ENCODE measurements at regions not wholly inside any gene's neighbourhood (a gene's known extent, or its start where the extent isn't known, plus 50 kb on each side); places are given as distances from the start of the nearest gene placed in this dataset.

DNA sequence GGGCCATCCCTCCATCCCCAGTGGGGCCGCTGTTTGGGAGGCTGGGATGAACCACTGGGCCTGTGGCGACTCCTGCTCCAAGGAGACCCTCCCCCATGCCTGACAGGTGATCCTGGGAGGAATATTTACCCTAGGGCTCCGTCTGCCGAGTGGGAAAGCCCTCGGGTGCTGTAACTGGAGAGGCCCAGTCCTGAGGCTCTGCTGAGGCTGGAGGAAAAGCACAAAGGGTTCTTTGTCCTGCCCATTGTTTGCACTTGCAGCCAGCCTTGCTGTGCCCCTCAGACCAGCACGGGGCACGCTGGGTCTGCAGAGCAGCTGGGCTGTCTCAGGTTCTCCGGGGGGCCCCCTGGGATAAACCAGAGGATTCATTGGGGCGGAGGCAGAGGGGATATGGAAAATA is 321.1 kb downstream of the MN1 start:
- Histone ChIP-seq H3K27ac (ENCODE audit: low read depth, low read length) (no peak overlapping the region), H3K56ac (replicated peaks; ENCODE audit: insufficient read length, low read depth, low read length) (no peak overlapping the region), H3K23me2 (ENCODE audit: low read depth, low read length) (no peaks in the 10 kb centered on the region), H3K9ac (replicated peaks in 1 of 4; ENCODE audit: extremely low read depth in 1 of 4, low read depth in 3 of 4, low read length in 3 of 4) (no peak overlapping the region), H2BK20ac (ENCODE audit: low read length) (no peak overlapping the region; the same call in 1 of the 2 replicates), H4K5ac (ENCODE audit: insufficient read length, low read depth, low read length) (peak overlapping the region; percentile 23), H3K9me3 (ENCODE audit: insufficient read depth in 2 of 2, low read depth in 1 of 2, low read length in 1 of 2) (no peaks in the 10 kb centered on the region), H3K18ac (ENCODE audit: extremely low read depth, low read length) (peak overlapping the region; percentile 26; the same call in 1 of the 2 replicates), H3K79me2 (ENCODE audit: control insufficient read depth in 1 of 2, insufficient read depth in 2 of 2, low read length in 2 of 2) (no peaks in the 10 kb centered on the region), H2BK120ac (replicated peaks; ENCODE audit: low read depth, low read length) (no peak overlapping the region), H3K4ac (replicated peaks; ENCODE audit: insufficient read length, low read depth, low read length) (no peak overlapping the region), H2BK15ac (ENCODE audit: low read length) (peak overlapping the region; percentile 55; the same call in 1 of the 2 replicates), H2AK5ac (ENCODE audit: low read depth, low read length) (no peak overlapping the region), H3K27me3 (replicated peaks in 1 of 4; ENCODE audit: control insufficient read depth in 3 of 4, extremely low read depth in 1 of 4, insufficient read depth in 3 of 4, low read length in 3 of 4) (0 out of 7 replicates have a peak, but pooled peaks cover 0 to 1% (median 0%) of the 10 kb centered on the region in 4 experiments), H3K79me1 (ENCODE audit: low read depth, low read length) (no peaks in the 10 kb centered on the region), H3K4me3 (ENCODE audit: extremely low read depth in 1 of 4, insufficient read depth in 2 of 4, low read depth in 3 of 4, low read length in 4 of 4) (0 out of 8 replicates have a peak overlapping the region, but pooled peaks of 1 of the 4 experiments have one; percentile 14), H3K4me1 (replicated peaks in 1 of 4; ENCODE audit: control insufficient read depth in 3 of 4, insufficient read depth in 4 of 4, low read length in 3 of 4) (peaks cover 9 to 19% (median 13%) of the 10 kb centered on the region in 4 experiments), H4K20me1 (replicated peaks in 1 of 2; ENCODE audit: control insufficient read depth in 1 of 2, insufficient read depth in 2 of 2, low read length in 2 of 2) (no peaks in the 10 kb centered on the region), H2BK12ac (ENCODE audit: low read depth, low read length) (peak overlapping the region; percentile 64; the same call in 1 of the 2 replicates), H3K23ac (ENCODE audit: insufficient read length) (no peak overlapping the region), H4K91ac (replicated peaks; ENCODE audit: insufficient read length, low read length) (no peak overlapping the region), H3K4me2 (ENCODE audit: insufficient read depth in 1 of 2, low read depth in 2 of 2, low read length in 2 of 2) (peak overlapping the region; percentile 3 to 23; a peak in 2 of 4 replicates), H2AFZ (ENCODE audit: low read length) (no peak overlapping the region), H3K14ac (ENCODE audit: insufficient read length) (no peak overlapping the region), H4K8ac (ENCODE audit: extremely low read depth, insufficient read depth, low read length) (no peak overlapping the region), H3K36me3 (ENCODE audit: control insufficient read depth in 2 of 4, insufficient read depth in 4 of 4, low read length in 3 of 4) (no peaks in the 10 kb centered on the region), H2BK5ac (ENCODE audit: low read depth, low read length) (peak overlapping the region; percentile 69; the same call in 1 of the 2 replicates)
- DNase-seq (ENCODE audit: low read depth in 1 of 2, low spot score in 2 of 2), result peak in 1 of 2 experiments; percentile 54
- POLR2A ChIA-PET (ENCODE audit: partially characterized antibody), result no interaction called here
- CTCF ChIA-PET (ENCODE audit: partially characterized antibody), result interaction anchor here (1.6 kb wide), 1 partner anchor 68 kb away, joined by 3 read pairs; no protein-coding TSS in a partner anchor
- no peak for FAIRE-seq
- WGBS, 2 experiments (ENCODE audit: extremely low coverage in 1 of 2, insufficient coverage in 1 of 2, insufficient read length in 1 of 2, insufficient replicate concordance in 2 of 2, low coverage in 1 of 2, low lambda C conversion rate in 2 of 2, missing lambda C conversion rate in 1 of 2), result 40% methylated on average over 9 of the region's 9 CpGs; no CpG with 5 or more reads in 1 of the 2 experiments
- TF ChIP-seq SP1 (IDR thresholded peaks at IDR 0.05; ENCODE audit: low read depth, low read length) (0 out of 2 replicates have a peak, but pooled peaks have one; percentile 15), RAD21 (IDR thresholded peaks at IDR 0.05 in 1 of 2, conservative IDR thresholded peaks at IDR 0.05 in 1 of 2; ENCODE audit: low read depth in 2 of 2, low read length in 2 of 2) (peak; percentile 1 to 34; a peak in 3 of 4 replicates), ASH2L (IDR thresholded peaks at IDR 0.05; ENCODE audit: low read length) (peak; percentile 45), BRCA1 (IDR thresholded peaks at IDR 0.05; ENCODE audit: low read depth, low read length) (no peak), NRF1 (IDR thresholded peaks at IDR 0.05; ENCODE audit: low read depth, low read length) (no peak), TCF12 (IDR thresholded peaks at IDR 0.05; ENCODE audit: low read depth, low read length) (0 out of 2 replicates have a peak, but pooled peaks have one; percentile 55), ZNF274 (IDR thresholded peaks at IDR 0.05; ENCODE audit: borderline replicate concordance, extremely low read depth, low read length) (no peak), TEAD4 (IDR thresholded peaks at IDR 0.05; ENCODE audit: low read depth, low read length) (no peak), CHD2 (IDR thresholded peaks at IDR 0.05; ENCODE audit: low read length) (no peak), SIX5 (IDR thresholded peaks at IDR 0.05; ENCODE audit: low read depth, low read length) (no peak), HDAC2 (IDR thresholded peaks at IDR 0.05; ENCODE audit: borderline replicate concordance in 1 of 2, low read depth in 2 of 2, low read length in 2 of 2) (peak in 1 of 2 experiments; percentile 90; a peak in 1 of 4 replicates)

All from H1 (cell line).